ENCODE measurements at regions not wholly inside any gene's neighbourhood (a gene's known extent, or its start where the extent isn't known, plus 50 kb on each side); places are given as distances from the start of the nearest gene placed in this dataset.

DNA sequence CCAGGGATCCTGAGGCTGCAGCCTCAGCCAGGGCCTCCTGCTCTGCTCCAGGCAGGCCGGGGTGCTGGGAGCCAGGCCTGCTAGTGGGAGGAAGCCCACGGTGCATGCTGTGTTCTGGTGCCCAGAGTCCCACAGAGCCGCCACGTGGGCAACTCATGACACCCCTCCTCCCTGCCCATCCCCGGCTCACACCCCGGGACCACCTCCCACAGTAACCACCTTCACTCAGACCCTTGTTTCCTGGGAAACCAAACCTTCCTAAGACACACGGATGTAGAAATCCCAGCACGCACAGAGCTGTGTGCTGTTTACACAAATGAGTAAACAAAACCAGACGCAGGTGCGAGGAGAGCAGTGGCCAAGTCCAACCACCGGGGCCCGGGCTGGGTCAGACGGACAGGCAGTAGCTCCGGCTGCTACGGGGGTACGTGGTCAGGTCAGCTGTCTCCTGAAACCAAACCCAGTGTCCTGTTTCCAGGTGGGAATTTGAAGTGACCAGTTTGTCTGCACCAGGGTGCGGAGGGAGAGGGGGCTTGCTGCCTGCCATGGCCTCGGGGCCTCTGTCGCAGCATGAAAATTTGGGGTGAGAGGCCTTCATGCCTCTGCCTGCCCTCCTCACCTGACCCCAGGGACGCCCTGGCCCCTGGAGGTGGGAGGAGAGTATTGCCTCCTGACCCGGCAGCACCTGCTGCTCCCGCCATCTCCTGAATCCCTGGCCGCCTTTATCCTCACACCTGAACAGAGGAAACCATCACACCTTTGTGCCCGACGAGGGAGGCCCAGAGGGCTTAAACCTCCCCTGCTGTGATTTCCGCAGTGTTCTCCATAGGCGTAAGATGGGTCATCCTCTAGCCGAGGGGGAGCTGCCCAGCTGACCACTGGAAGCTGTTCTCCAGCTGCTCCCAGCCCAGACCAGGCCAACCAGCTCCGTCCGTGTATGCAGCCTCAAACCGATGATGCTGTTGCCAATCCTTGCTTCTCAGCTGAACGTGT is 52.0 kb upstream of the SMOC2 start:
- Histone ChIP-seq H4K91ac (ENCODE audit: low read depth, low read length) (no peak overlapping the region), H2AFZ (ENCODE audit: insufficient read depth, low read length, poor library complexity) (no peak overlapping the region), H3K9ac (ENCODE audit: low read length) (no peak overlapping the region), H3K14ac (ENCODE audit: low read length) (no peak overlapping the region), H3K79me1 (ENCODE audit: low read length) (no peaks in the 10 kb centered on the region), H3K36me3 (ENCODE audit: control insufficient read depth in 1 of 2, insufficient read depth in 2 of 2, low read length in 2 of 2) (no peaks in the 10 kb centered on the region), H2AK5ac (ENCODE audit: low read length) (no peak overlapping the region), H3K4me2 (ENCODE audit: low read length) (no peak overlapping the region), H2BK12ac (ENCODE audit: low read length) (no peak overlapping the region), H3K4me3 (ENCODE audit: low read depth, low read length) (no peak overlapping the region), H4K12ac (ENCODE audit: low read depth, low read length) (no peak overlapping the region), H3K4ac (ENCODE audit: low read depth, low read length) (no peak overlapping the region), H3K27me3 (ENCODE audit: insufficient read depth, low read length) (no peaks in the 10 kb centered on the region), H2BK5ac (ENCODE audit: low read depth, low read length, poor library complexity) (no peak overlapping the region), H3K79me2 (ENCODE audit: control insufficient read depth, insufficient read depth, low read length, poor library complexity) (no peaks in the 10 kb centered on the region), H3K18ac (ENCODE audit: low read length) (no peak overlapping the region), H3K27ac (ENCODE audit: low read depth, low read length) (no peak overlapping the region), H3K23ac (ENCODE audit: low read length) (no peak overlapping the region), H2BK120ac (ENCODE audit: insufficient read depth, low read length, poor library complexity) (no peak overlapping the region), H3K9me3 (ENCODE audit: insufficient read depth, low read depth, low read length) (peaks cover 3% of the 10 kb centered on the region), H3K4me1 (ENCODE audit: control insufficient read depth in 1 of 2, insufficient read depth in 2 of 2, low read length in 2 of 2) (peaks cover 6 to 7% of the 10 kb centered on the region in 2 experiments), H4K8ac (ENCODE audit: low read depth, low read length) (no peak overlapping the region)
- no peak for DNase-seq
- no CpG with 5 or more reads among the region's 32 CpGs for WGBS (ENCODE audit: extremely low coverage, insufficient coverage, insufficient read length)

DNA sequence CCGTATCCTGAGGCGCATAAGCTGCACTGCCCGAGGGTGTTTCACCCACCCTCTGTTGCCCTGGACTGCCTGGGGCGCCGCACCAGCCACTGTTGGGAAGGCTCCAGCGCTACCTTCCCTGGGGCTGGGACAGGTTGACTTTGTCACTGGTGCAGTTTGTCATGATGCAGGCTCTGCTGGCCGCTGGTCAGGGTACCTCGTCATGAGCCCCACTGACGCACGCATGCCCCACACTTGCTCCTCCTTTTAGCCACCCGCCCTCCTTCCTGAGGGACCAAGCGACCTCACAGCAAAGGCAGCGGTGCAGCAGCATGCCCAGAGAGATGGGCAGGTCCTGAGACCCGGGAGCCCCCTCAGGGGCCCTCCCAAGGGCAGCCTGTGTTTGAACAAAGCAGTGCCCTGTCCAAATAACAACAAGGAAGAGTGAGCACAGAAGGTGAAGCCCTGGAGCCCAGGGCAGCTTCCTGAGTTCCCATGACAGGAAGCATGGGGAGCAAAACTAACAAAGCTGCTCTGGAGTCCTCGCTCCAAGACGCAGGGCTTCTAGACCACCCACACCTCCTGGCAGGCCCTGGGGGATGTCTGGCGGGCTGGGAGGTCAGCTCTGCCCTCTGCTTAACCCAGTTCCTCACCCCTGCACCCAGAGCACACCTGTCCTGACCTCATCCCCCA is 50.1 kb upstream of the SMOC2 start:
- Histone ChIP-seq H2AFZ (ENCODE audit: insufficient read depth, low read length, poor library complexity) (no peak overlapping the region), H3K79me1 (ENCODE audit: low read length) (no peaks in the 10 kb centered on the region), H3K36me3 (ENCODE audit: control insufficient read depth in 1 of 2, insufficient read depth in 2 of 2, low read length in 2 of 2) (no peaks in the 10 kb centered on the region), H3K27ac (ENCODE audit: low read depth, low read length) (no peak overlapping the region), H2BK12ac (ENCODE audit: low read length) (no peak overlapping the region), H3K4me1 (ENCODE audit: control insufficient read depth in 1 of 2, insufficient read depth in 2 of 2, low read length in 2 of 2) (peaks cover 6 to 7% of the 10 kb centered on the region in 2 experiments), H3K27me3 (ENCODE audit: insufficient read depth, low read length) (no peaks in the 10 kb centered on the region), H3K23ac (ENCODE audit: low read length) (no peak overlapping the region), H2BK120ac (ENCODE audit: insufficient read depth, low read length, poor library complexity) (no peak overlapping the region), H4K8ac (ENCODE audit: low read depth, low read length) (no peak overlapping the region), H3K4ac (ENCODE audit: low read depth, low read length) (no peak overlapping the region), H3K9me3 (ENCODE audit: insufficient read depth, low read depth, low read length) (peaks cover 3% of the 10 kb centered on the region), H3K4me2 (ENCODE audit: low read length) (no peak overlapping the region), H3K14ac (ENCODE audit: low read length) (no peak overlapping the region), H4K91ac (ENCODE audit: low read depth, low read length) (no peak overlapping the region), H3K79me2 (ENCODE audit: control insufficient read depth, insufficient read depth, low read length, poor library complexity) (no peaks in the 10 kb centered on the region), H2AK5ac (ENCODE audit: low read length) (no peak overlapping the region), H4K12ac (ENCODE audit: low read depth, low read length) (no peak overlapping the region), H3K4me3 (ENCODE audit: low read depth, low read length) (no peak overlapping the region), H2BK5ac (ENCODE audit: low read depth, low read length, poor library complexity) (no peak overlapping the region), H3K9ac (ENCODE audit: low read length) (no peak overlapping the region), H3K18ac (ENCODE audit: low read length) (no peak overlapping the region)
- DNase-seq = peak; percentile 53 to 63
- no CpG with 5 or more reads among the region's 17 CpGs for WGBS (ENCODE audit: extremely low coverage, insufficient coverage, insufficient read length)
